Gastrocnemius medialis (tissue), 4 donors: ENCODE measurements at regions not wholly inside any gene's neighbourhood (a gene's known extent, or its start where the extent isn't known, plus 50 kb on each side); places are given as distances from the start of the nearest gene placed in this dataset.

Experiments used
- CTCF ChIP-seq, 5 experiments: fragments of 450-650 bp in 3 of 5; fragments of 200-600 bp in 2 of 5; sonication (generic) in 2 of 5; IDR thresholded peaks in 4 of 5; conservative IDR thresholded peaks in 1 of 5; 1 replicate in 4 of 5; 2 replicates in 1 of 5; pipeline ENCODE4 v1.5.1; 2016 to 2019; ENCODE audit warnings: antibody characterized with exemption in 5 of 5, mild to moderate bottlenecking in 3 of 5, moderate library complexity in 3 of 5
- POLR2A ChIP-seq, 2 donors: fragments of 450-650 bp; IDR thresholded peaks; one replicate each; pipeline ENCODE4 v1.6.1; 2017; ENCODE audit warnings: antibody characterized with exemption in 2 of 2, mild to moderate bottlenecking in 2 of 2, moderate library complexity in 2 of 2

GRCh38 chr7:131717181-131717580 is 160.8 kb upstream of the PODXL start:
- TF ChIP-seq POLR2A (IDR thresholded peaks at IDR 0.05), result no peak
- no peak for TF ChIP-seq CTCF (IDR thresholded peaks at IDR 0.05 in 4 of 5, conservative IDR thresholded peaks at IDR 0.05 in 1 of 5)
